SHP77 treated with DMSO at 0.1 percent for 48 hours (cell line): ENCODE measurements at regions not wholly inside any gene's neighbourhood (a gene's known extent, or its start where the extent isn't known, plus 50 kb on each side); places are given as distances from the start of the nearest gene placed in this dataset.
"Not testable (repeated sequence)": the region's sequence is repeated elsewhere in the genome, so short reads cannot be mapped to it uniquely, and the experiment has no call there.

Experiments used
- DNase-seq: peaks from one replicate; lab custom pipeline; 2025; lab: John Stamatoyannopoulos, UW

- DNase-seq = no peak
Observed at GRCh38 chr2:57333221-57333620, 713.4 kb upstream of the VRK2 start.

DNA sequence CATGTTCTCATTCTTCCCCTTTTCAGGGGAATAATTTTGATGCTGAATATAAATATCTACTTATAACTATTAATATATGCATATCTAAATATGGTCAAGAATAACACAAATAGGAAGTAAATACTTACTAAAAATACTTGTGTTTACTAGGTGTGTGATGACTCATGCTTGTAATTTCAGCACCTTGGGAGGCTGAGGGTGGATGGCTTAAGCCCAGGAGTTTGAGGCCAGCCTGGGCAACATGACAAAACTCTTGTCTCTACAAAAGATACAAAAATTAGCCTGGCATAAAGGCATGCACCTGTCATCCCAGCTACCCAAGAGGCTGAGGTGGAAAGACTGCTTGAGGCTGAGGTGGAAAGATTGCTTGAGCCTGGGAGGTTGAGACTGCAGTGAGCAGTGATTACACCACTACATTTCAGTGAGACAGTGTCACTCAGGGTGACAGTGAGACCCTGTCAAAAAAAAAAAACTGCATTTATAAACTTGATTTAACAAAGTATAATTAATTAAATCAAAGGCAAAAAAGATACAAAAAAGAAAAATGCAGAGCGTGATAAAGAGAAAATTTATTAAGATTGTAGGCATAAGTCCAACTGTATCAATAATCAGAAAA, 703.1 kb upstream of the VRK2 start:
- no peak for DNase-seq

DNA sequence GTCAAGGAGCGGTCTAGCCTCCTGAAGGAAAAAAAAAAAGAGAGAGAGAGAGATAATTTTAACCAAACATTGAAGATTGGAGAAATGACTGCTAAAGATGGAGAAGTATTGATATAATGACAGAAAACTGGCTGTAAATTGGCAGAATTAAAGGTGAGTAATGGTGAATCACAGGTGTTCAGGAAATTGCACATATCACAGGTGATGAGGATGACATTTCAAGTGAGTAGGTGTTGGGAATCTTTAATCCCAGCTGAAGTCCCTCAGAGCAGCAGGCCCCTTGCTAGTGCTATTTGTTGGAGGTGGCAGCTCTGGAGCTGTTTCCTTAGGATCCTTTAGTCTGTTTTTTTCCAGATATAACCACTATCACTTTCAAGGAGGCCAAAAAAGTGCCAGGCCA, 678.4 kb upstream of the VRK2 start:
- no peak for DNase-seq

GRCh38 chr2:57370882-57371585, 675.6 kb upstream of the VRK2 start:
- no peak for DNase-seq

GRCh38 chr2:57372237-57372984, 674.2 kb upstream of the VRK2 start:
- DNase-seq = no peak

GRCh38 chr2:57373530-57373929, 673.1 kb upstream of the VRK2 start:
- DNase-seq = no peak

GRCh38 chr2:57376985-57377384, 669.6 kb upstream of the VRK2 start:
- DNase-seq = peak; percentile 24

DNA sequence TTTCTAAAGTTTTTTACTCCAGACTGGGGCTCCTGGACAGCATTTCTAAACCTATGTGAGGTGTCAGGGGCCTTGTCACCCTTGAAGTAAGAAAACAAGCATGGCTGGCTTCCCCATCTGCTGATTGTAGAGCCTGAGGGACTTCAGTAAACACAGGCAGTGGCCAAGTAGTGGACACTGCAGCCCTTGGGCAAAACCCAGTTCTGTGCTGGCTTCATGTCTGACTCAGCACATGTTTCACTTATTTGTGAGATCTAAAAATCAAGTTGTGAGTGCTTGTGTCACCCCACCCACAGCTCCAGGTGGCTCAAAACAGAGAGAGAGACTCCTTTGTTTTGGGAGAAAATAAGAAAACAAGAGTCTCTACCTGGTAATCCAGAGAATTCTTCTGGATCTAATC, 660.3 kb upstream of the VRK2 start:
- DNase-seq = no peak

GRCh38 chr2:57396355-57397098, 650.1 kb upstream of the VRK2 start:
- no peak for DNase-seq

- DNase-seq = no peak
Observed at GRCh38 chr2:57397550-57398360, 648.9 kb upstream of the VRK2 start.

- DNase-seq = no peak
Observed at GRCh38 chr2:57399057-57399456, 647.5 kb upstream of the VRK2 start.

GRCh38 chr2:57402096-57402495, 644.5 kb upstream of the VRK2 start:
- DNase-seq = no peak

DNA sequence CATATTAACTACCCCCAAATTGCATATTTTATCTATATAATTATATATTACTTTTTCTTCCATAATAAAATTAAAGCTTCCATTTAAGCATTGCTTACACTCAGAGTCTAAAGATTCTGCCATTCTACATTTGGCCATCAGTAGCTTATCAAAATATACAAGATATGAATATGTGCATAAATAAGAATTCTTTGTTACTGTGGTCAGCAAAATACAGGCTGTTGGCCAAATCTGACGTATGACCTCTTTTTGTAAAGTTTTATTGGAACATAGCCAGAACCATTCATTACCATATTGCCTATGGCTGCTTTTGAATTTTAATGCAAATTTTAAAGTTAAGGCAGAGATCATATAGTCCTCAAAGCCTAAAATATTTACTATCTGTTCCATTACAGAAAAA, 643.9 kb upstream of the VRK2 start:
- no peak for DNase-seq

DNA sequence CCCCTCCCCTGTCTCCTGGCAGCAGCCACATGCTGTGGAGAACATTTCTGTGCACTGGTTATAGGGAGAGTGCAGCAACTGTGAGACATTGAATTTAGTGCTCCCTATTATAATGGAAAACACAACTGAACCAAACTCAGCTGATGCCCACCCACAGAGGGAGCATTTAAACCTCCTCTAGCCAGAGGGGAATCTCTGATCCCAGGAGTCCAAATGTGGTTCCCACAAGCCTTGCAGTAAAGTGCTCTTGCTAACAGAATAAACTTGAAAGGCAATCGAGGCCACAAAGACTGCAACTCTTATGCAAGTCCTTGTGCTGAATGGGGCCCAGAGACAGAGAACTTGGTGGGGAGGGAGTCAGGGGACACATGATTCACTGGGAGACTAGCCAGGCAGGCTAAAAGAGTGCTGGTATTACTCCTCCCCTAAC, 638.8 kb upstream of the VRK2 start:
- DNase-seq = no peak

DNA sequence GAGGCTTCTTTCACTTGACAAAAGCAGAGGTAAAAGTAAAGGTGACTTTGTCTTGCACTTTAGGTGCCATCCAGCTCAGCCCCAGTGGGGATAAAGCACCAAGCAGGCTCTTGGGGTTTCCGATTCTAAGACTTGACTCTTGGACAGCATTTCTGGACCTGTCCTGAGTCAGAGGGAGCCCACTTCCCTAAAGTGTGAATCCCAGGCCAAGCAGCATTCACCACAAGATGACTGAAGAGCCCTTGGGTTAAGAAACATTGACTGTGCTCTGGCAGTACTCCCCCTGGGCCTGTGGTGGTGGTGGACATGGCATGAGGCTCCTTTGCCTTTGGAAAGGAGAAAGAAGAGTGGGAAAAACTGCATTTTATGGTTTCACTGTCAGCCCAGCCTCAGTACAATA, 638.0 kb upstream of the VRK2 start:
- no peak for DNase-seq

DNA sequence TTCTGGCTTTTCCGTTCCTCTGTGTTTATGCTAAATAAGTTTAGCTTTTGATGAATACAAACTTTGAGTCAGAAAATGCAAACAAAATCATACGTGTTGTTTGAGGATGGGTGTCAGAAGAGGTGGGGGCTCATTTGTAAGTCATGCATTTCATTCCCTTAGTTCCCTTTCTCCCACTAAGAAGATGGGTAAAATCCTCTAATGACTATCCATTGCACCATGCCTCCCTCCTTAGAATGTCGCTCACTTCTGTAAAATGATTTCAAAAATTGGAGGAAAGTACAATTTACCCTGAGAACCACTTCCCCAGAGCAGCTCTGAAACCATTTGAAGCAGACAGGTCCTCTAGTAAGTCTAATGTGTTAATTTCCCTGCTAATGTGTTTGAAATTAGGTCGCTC, 629.6 kb upstream of the VRK2 start:
- no peak for DNase-seq

- DNase-seq = not testable (repeated sequence)
Observed at GRCh38 chr2:57418859-57419346, 627.7 kb upstream of the VRK2 start.

- no peak for DNase-seq
Observed at GRCh38 chr2:57429831-57430230, 616.8 kb upstream of the VRK2 start.

DNA sequence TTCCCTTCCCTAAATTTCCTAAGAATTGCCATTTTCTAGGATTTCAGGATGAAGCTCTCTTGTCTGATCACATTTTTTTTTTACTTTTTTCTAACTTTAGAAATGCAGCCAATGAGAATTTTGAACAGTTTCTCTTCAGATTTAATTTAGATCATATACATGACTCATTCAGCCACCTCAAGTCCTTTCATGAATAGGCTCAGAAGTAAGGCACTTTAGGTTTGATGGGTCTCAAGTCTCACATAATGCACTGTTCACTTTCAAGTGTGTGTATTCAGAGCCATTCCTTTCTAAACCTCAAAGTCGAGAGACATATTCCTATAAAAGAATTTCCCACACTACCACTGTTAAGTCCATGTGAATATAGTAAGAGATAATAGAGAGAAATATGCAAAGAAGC, 614.1 kb upstream of the VRK2 start:
- DNase-seq = no peak

DNA sequence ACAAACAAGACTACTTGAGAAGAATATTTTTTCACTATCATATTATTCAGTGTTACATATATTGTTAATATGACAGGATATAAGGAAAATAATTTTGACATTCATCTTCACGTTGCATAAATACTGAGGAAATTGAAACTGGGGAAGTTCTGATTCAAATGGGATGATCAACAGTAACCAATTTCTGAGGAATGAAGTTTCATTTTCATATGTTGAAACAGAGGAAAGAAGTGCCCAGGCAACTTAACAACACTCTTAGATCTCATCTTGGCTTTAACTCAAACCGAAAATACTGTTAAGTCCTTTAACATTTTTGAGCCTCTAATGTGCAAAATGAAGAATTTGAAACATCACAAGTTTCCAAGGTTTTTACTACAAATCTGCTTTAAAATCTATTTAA, 612.2 kb upstream of the VRK2 start:
- DNase-seq = no peak

DNA sequence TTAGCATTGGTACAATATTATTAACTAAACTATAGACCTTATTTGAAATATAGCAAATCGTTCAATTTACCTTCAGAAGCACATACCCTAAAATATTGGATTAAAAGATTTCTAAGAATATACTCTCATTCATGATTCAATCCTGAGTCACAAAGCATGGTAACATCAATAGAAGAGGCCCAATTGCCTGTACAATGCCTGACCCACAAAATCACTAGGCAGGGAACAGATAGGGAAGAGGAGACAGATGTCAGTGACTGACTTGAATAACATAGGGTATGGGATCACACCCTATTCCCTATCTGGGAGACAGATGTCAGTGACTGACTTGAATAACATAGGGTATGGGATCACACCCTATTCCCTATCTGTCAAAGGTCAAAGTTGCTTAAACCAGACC, 611.6 kb upstream of the VRK2 start:
- no peak for DNase-seq

- no peak for DNase-seq
Observed at GRCh38 chr2:57437077-57437476, 609.5 kb upstream of the VRK2 start.
